HG02588 (cell line): ENCODE measurements at regions not wholly inside any gene's neighbourhood (a gene's known extent, or its start where the extent isn't known, plus 50 kb on each side); places are given as distances from the start of the nearest gene placed in this dataset.

Experiments
- ATAC-seq: cut with Tn5 transposase; IDR thresholded peaks from one replicate; pipeline ENCODE4 v1.9.1; 2021; ENCODE audit warnings: mild to moderate bottlenecking, moderate library complexity; ENCODE audit not compliant: unreplicated experiment

DNA sequence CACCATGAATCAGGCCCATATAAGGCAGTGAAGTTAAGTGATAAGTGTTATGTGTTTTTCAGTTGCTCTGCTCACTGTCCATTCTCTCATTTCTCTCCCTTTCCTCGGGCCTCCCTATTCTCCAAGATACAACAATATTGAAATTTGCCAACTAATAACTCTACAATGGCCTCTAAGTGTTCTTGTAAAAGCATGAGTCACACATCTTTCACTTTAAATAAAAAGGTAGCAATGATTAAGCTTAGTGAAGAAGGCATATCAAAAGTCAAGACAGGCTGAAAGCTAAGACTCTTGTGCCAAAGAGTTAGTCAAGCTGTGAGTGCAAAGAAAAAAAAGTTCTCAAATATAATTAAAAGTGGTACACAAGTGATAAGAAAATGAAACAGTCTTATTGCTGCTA lies 675.4 kb downstream of the OTOL1 start:
- ATAC-seq: no peak

DNA sequence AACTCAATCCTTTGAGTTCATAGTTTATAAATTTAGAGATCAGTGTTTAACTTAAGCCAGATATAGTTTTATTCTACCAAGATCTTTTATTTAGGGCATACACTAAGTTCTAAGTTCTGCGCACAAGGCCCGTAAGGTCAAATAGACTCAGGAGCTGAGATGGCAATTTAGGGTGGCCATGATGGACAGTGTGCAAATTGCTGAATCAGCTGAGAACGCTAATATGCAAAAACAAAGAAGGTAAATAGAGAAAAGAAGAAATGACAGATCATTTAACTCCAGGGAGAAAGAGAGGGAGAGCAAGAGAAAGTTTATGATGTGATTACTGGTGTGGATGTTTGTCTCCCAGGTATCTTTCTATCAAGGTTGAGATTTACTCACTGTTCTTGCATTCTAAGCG lies 678.5 kb downstream of the OTOL1 start:
- no peak for ATAC-seq

DNA sequence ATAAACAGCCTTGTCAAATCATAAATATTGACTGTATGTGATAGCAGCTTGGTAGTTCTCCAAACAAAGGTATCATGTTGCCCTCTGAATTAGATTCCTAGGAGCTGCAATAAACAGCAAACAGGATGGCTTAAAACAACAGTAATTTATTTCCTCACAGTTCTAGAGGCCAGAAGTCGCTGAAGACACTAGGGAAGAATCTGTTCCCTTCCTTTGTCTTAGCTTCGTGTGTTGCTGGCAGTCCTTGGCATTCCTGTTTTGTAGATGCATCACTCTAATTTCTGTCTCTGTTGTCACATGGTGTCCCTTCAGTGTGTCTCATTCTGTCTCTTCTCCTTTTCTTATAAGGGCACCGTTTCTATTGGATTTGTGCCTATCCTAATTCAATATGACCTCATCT lies 679.3 kb downstream of the OTOL1 start:
- ATAC-seq: no peak

DNA sequence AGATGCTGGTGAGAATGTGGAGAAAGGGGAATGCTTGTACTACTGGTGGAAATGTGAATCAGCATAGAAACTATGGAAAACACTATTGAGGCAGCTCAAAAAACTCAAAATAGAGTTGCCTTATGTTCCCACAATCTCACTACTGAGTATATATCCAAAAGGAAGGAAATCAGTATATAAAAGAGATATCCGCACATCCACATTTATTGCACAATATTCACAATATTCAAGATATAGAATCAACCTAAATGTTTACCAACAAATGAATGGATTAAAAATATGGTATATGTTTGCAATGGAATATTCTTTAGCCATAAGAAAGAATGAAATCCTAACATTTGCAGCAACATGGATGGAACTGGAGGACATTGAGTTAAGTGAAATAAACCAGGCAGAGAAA lies 686.8 kb downstream of the OTOL1 start:
- no peak for ATAC-seq

DNA sequence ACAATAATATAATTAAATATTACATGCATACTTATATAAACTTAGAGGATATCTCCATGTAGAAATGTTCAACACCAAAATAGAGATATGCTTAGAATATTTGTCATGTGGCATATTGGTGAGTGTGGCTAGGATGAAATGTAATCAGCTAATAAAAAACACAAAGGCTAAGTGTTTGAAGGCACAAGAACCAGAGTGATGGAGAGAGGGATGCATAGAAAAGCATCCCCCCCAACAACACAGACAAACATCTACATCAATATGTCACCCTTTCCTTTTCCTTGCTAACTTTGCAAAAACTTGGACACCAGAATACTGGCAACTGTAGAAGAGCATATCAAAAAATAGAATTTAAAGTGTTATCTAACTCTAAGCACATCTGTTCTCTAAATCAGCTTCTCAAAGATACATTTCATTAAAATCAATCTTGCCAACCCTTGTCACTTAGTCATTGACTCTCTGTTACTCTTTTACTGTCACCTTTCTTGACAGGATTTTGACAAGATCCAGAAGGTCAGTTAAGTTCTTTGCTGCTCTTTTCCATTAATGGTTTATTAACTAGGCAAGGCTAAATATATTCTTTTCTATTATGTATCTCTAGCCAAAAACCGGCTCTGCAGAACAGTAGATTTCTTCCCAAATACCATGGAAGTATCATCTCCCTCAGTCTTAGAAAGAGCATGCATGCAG lies 695.9 kb downstream of the OTOL1 start:
- no peak for ATAC-seq

DNA sequence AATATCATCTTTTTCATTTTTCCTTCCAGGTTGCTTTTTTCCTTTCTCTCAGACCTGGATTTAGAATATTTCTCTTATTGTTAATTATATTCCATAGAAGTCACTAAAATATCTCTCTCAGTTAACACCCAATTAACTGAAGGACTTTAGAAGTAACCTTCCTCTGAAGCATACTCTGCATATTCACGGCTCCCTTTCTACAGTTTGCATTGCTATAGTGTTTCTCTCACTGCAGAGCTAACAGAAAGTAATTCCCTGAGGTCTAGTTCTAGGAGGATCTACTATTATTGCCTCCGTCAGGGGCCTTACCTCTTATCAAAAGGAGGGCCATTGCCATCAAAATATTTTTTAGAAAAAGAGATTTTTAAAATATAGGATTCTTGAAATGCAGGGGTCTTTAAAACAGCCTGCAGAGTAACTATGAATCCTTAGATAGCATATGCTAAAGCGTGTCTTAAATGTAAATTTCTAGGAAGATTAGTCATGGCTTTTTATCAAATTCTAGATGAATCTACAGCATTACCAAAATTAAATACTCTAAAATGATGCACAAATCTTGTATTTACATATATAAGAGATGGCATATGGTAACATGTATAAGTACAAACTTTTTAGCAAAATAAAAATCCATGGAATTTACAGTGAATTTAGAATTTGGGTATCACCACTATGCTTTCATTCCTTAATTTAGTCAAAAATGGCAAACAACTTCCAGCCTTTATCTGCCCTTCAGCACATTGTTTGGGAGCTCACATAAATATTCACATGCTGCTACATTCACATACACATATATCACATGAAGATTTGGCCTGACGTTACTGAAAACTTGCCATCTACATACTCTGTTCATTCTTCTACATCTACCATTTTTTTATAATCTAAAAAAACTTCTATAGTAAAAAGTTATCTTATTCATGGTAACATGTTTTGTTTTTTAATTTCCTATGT lies 696.8 kb downstream of the OTOL1 start:
- no peak for ATAC-seq

DNA sequence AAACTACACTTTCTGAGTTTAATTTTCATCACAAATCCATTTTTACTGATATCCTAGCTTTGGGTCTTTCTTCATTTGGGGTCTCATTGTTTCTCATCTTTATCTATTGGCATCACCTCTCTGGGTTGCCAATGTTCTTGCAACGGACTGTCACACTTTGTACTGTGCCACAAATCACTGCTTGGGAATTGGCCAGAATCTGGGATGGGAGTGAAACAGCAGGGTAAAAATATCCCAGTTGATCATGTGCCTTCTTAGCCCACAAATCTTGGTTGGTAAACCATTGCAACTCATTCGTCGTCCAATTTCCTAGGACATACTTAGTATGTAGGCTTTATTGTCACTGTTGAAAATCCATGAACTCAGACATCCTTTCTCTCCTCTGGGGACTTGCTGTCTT lies 698.5 kb downstream of the OTOL1 start:
- ATAC-seq: no peak

DNA sequence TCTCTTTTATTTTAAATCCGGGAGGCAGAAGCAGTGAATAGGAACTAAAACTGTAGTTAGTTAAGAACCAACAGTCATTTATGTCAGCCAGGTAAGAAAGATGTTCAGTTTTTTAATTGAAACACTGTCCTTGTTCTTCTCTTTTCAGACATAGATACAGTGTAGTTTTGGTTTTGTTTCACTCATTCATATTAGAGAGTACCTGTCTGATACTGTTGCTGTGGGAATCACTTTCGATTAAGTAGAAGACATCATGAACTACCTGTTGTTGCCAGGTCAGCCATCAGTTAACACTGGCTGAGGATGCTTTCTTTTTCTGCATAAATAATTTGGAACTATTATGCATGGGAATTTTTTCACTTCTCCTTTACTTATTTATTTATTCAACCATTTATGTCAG lies 700.4 kb downstream of the OTOL1 start:
- ATAC-seq: no peak

DNA sequence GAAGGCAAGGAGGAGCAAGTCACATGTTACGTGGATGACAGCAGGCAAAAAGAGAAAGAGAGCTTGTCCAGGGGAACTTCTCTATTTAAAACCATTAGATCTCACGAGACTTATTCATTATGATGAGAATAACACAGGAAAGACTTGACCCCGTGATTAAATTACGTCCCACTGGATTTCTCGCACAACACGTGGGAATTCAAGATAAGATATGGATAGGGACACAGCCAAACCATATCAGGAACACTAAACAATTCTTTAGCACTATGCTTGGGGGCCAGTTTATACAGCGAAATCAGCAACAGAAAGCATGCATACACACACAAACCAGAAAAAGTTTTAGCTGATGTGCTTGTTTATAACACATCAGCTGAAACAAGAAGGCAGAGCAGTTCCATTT lies 704.2 kb downstream of the OTOL1 start:
- ATAC-seq: no peak

DNA sequence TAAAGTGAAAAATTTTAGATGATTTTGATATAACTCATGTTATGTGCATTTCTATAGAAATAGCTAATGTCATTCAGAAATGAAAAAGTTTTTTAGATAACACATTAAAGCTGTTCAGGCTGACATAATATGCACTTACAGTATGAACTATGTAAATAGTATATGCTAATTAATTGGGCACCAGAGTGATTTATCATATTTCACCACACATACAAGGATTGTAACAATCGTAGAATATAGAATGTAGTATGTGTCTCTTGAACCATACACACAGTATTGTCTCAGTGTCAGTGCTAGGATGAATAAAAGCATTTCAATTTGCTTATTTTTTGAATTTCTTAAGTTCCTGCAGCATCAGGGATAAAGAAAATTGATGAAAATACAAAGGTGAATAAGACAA lies 710.0 kb downstream of the OTOL1 start:
- ATAC-seq: no peak

DNA sequence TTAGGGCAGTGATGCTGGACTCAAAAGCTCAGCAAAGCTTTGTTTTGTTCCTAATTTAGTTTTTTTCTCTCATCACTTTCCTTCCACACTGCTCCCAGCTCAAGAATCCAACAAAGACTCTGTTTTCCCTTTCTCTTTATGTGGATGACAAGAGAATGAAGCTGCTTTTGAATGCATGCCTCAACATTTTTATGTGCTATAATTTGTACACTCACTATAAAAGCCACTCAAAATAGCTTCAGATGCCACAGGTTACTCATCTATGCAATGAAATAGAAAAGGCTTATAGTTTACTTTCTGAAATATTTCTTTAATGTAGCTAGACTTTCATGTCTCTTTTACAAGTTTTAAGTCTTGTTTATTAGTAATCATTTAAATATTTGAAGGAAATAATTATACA lies 714.9 kb downstream of the OTOL1 start:
- no peak for ATAC-seq

DNA sequence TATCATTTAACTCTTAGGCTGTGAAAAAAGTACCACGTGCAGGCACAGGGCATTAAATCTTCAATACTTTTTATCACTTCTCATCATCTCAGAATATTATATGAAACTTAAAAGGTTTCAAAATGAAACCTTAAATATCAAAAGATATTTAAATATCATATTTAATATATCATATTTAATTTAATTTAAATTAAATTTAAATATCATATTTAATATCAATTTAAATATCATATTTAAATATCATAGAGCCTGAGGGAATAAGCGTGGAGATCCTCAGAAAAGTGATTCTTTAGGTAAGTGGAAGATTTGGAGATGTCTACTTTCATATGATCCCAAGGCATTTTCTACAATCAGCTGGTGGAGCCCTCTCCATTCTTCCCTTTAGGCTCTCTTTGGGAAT lies 716.6 kb downstream of the OTOL1 start:
- ATAC-seq: no peak

DNA sequence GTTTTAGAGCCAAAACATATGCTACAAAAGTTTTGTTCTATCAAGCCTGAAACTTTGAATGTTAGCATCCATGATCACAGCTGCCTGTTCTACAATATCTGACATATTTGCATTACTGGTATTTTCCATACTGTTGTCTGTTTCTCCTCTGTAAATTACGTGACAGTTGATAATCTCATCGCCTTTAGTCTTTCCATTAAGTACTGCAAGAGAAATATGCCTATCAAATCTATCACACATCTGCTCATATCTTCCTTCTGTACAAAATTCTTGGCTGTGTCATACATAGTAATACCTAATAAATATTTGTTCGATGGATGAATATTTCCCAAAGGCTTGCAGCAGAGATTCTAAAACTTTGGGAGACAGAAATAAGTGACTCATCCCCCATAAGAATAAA lies 717.3 kb downstream of the OTOL1 start:
- no peak for ATAC-seq

DNA sequence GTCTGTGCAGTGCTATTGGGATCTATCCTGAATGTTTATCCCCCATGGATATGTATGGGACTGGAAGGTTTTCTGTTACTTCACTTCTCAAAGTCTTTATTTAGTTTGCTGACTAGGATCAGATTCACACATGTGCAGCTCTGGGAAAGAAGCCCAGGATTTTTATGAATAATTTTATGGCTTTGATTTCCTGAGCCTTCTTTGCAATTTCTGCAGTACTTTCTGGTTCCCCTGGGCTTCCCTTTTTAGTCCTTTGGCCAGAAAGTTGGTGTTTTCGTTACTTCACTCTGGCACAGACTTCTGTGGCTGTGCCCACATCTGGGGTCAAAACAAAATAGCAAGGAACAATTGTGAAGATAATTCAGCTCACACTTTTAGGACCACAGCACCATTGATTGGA lies 721.0 kb downstream of the OTOL1 start:
- ATAC-seq: no peak

DNA sequence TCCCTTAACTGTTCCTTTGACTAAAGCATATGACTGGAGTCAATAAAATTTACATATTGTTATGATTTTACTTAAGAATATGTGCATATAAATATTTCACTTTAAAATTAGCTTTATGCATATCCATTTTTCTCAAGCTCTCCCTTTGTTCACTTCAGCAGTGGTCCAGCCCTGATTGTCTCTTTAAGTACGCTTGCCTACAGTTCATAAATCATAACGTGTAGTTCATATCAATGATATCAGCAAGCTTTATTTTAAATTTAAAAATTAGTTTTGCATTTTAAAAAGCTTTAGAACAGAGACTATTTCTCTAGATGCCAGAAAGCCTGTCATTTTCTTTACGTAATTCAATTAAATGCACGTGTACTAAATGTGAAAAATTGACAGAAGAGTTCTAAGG lies 721.9 kb downstream of the OTOL1 start:
- no peak for ATAC-seq

DNA sequence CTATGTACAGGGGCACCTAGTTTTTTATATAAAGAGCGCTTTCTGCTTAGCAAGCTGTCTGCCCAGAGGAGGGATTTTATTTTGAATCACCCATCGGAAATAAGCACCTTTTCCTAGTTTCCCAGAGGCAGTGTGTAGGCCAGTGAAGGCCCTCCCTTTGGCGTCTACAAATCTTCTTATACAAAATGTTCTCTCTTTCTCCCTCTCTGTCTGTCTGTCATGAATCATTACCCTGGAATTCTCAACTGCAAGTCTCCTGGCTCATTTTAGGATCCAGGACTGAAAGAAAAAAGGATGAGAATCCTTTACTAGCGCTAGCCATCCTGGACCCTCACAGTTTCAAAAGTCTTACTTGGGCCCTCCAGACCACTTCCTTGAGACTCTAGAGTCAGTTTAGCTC lies 728.1 kb downstream of the OTOL1 start:
- ATAC-seq: no peak

DNA sequence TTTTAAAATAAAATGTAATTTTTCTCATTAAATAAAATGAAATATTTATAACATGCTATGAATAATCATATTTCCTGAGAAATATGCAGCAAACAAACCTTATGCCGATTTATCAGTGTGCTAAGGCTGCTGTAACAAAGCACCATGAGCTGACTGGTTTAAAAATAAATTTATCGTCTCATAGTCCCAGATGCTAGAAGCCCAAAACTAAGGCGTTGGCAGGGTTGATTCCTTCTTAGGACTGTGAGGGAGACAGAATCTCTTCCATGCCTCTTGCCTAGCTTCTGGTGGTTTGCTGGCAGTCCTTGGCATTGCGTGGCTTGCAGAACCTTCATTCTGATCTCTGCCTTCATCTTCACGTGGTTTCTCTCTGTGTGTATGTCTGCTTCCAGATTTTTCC lies 740.3 kb downstream of the OTOL1 start:
- ATAC-seq: no peak

DNA sequence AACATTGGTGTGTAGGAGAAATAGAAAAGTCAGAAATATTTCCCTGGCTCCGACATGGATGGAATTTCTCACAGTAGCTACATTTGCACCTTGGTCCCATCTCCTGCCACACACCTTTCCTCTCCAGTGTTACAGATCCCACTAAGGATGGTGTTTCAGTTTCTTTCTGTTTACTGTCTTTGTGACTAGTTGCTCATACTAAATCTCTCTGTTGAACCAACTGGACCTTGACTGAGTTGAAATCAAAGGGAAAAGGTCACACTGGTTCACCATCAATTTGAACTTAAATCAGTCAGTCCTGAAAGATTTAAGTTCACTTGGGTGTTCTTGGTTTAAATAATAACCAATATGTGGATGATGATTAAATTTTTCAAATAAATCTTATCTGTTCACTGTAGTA lies 754.2 kb downstream of the OTOL1 start:
- no peak for ATAC-seq

DNA sequence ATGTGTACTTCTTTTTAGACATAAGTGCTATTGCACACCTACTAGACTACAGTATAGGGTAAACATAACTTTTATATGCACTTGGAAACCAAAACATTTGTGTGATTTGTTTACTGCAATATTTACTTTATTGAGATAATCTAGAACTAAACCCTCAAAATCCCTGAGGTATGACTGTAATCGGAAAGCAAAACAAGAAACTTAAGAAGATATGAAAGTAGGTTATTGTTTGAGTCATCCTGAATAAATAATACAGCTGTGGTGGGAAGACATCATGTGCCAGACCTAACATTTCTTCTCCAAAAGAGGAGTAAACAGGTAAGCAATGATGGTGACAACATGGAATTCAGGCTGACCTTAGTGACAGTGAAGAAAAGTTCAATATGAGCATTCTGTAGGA lies 765.5 kb downstream of the OTOL1 start:
- no peak for ATAC-seq

DNA sequence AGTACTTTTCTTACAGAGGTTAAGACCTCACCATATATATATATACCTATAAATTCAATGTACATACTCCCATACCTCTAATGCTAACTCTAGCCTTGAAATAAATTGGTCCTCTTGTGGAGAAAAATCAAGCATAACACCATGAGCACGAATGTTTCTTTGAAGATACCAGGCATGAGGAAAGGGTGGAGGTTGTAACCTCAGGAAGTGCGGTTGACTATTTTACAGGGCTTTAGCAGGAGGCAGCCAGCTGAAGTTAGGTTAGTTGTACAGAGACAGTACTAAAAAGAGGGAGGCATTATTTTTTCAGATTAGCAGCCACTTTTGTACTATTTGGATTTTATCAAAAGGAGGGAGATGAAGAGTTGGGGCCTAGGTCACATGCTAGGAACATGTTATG lies 767.0 kb downstream of the OTOL1 start:
- ATAC-seq: no peak

DNA sequence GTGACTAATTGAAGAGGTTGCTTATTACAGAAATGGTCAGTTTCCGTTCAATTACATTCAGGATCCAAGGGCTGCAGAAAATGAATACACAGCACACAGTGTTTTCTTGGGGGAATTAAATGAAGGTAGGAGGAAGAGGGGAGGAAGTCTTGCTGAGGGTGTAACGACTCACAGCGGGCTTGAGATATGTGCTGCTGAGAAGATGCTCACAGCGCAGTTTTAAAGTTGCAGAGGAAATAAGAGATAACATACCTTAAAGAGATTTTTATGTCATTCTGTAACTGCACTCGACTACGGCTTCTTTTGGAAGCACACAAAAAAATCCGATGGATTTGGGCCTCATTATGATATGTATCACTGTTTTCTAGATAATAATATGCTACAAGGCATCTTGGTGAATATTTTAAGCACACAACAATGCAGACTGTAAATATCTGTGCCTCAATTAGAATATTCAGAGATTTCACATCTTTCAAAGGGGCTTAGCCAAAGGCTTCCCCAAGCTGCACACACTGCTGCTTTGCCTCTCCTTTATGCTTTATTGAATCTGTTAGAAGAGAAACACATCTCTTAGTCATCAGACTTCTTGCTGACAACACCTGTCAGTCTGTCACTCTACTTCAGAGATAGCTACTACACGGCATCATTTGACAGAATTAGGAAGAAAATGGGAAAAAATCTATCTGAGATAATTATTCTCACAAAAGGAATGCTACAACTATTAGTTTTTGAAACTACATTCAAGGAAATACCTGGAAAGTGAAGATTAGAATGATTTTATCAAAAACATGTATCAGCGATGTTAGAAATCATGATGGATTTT lies 773.2 kb downstream of the OTOL1 start:
- ATAC-seq: no peak

DNA sequence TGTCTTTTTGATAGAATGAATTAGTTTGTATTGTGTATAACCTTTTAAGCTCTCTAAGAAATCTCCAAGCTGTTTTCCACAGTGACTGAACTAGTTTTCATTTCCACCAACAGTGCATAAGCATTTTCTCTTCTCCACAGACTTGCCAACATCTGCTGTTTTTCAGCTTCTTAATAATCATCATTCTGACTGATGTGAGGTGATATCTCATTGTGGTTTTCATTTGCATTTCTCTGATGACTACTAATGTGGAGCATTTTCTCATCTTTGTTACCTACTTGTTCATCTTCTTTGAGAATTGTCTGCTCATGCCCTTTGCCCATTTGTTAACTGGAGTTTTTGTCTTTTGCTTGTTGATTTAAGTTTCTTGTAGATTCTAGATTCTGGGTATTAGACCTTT lies 777.5 kb downstream of the OTOL1 start:
- no peak for ATAC-seq
